Upper lobe of left lung (tissue), 4 donors: ENCODE measurements at regions not wholly inside any gene's neighbourhood (a gene's known extent, or its start where the extent isn't known, plus 50 kb on each side); places are given as distances from the start of the nearest gene placed in this dataset.

Source experiments
- EP300 ChIP-seq, 4 donors: sonication (generic); formaldehyde crosslinking; IDR thresholded peaks; one replicate each; pipeline ENCODE4 v1.5.1; 2017; ENCODE audit warnings: antibody characterized with exemption in 4 of 4, control low read depth in 2 of 4
- POLR2A ChIP-seq, 4 donors: fragments of 450-650 bp; IDR thresholded peaks; one replicate each; pipeline ENCODE4 v1.5.1; 2016 to 2017; ENCODE audit warnings: antibody characterized with exemption in 4 of 4, mild to moderate bottlenecking in 2 of 4
- TF ChIP-seq, protein P1 (sequence below), 6 experiments: fragments of 450-650 bp in 4 of 6; fragments of 200-600 bp in 2 of 6; sonication (generic) in 2 of 6; IDR thresholded peaks; one replicate each; pipeline ENCODE4 v1.5.1; 2016 to 2019; ENCODE audit warnings: antibody characterized with exemption in 6 of 6

DNA sequence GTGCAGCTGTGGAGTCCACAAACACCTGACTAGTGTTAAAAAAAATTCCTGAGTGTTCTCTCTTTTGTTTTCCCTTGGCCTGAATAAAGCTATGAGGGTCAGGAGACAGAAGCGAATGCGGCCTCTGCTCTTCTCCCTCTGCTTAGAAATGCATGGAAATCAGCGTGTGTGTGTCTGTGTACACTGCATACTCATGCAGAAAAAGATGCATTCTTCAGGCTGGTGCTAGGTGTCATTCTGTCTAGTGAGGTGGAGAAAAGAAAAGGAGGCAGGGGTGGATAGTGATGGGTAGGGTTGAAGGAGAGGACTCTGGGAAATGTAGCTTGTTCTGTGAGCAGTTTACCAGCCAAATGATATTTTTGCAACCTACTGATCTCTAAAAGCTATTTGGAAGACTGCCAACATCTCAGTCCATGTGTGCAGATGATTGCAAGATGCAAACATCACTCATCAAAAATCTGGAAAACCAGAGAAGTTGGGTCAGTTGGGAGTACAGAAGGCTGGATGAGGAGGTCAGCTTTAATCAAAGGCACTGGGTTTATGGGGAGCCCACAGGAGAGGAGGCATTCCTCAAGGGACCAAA, 177.7 kb downstream of the INSIG2 start:
- TF ChIP-seq POLR2A (IDR thresholded peaks at IDR 0.05) (no peak), EP300 (IDR thresholded peaks at IDR 0.05) (no peak)
- TF ChIP-seq, protein P1, sequence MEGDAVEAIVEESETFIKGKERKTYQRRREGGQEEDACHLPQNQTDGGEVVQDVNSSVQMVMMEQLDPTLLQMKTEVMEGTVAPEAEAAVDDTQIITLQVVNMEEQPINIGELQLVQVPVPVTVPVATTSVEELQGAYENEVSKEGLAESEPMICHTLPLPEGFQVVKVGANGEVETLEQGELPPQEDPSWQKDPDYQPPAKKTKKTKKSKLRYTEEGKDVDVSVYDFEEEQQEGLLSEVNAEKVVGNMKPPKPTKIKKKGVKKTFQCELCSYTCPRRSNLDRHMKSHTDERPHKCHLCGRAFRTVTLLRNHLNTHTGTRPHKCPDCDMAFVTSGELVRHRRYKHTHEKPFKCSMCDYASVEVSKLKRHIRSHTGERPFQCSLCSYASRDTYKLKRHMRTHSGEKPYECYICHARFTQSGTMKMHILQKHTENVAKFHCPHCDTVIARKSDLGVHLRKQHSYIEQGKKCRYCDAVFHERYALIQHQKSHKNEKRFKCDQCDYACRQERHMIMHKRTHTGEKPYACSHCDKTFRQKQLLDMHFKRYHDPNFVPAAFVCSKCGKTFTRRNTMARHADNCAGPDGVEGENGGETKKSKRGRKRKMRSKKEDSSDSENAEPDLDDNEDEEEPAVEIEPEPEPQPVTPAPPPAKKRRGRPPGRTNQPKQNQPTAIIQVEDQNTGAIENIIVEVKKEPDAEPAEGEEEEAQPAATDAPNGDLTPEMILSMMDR (IDR thresholded peaks at IDR 0.05) = no peak
